HG02588 (cell line): ENCODE measurements at regions not wholly inside any gene's neighbourhood (a gene's known extent, or its start where the extent isn't known, plus 50 kb on each side); places are given as distances from the start of the nearest gene placed in this dataset.

Experiments used
- ATAC-seq: cut with Tn5 transposase; IDR thresholded peaks from one replicate; pipeline ENCODE4 v1.9.1; 2021; ENCODE audit warnings: mild to moderate bottlenecking, moderate library complexity; ENCODE audit not compliant: unreplicated experiment

GRCh38 chrX:21056622-21057021 is 317.6 kb upstream of the CNKSR2 start:
- no peak for ATAC-seq

- no peak for ATAC-seq
These were observed 327.2 kb upstream of the CNKSR2 start for GRCh38 chrX:21047034-21047455.

- no peak for ATAC-seq
These were observed 359.9 kb upstream of the CNKSR2 start for GRCh38 chrX:21014326-21014725.

GRCh38 chrX:21004835-21005234 is 369.4 kb upstream of the CNKSR2 start:
- ATAC-seq = no peak

GRCh38 chrX:20995829-20996228 is 378.4 kb upstream of the CNKSR2 start:
- no peak for ATAC-seq

GRCh38 chrX:20989361-20989760 is 384.9 kb upstream of the CNKSR2 start:
- no peak for ATAC-seq

- no peak for ATAC-seq
These were observed 385.4 kb upstream of the CNKSR2 start for GRCh38 chrX:20988804-20989203.

- no peak for ATAC-seq
These were observed 386.1 kb upstream of the CNKSR2 start for GRCh38 chrX:20988118-20988517.

GRCh38 chrX:20980426-20980825 is 393.8 kb upstream of the CNKSR2 start:
- ATAC-seq = no peak

GRCh38 chrX:20974326-20974725 is 399.9 kb upstream of the CNKSR2 start:
- no peak for ATAC-seq

GRCh38 chrX:20973038-20973437 is 401.2 kb upstream of the CNKSR2 start:
- no peak for ATAC-seq

- no peak for ATAC-seq
These were observed 403.0 kb upstream of the CNKSR2 start for GRCh38 chrX:20971250-20971649.

GRCh38 chrX:20969565-20969964 is 404.7 kb upstream of the CNKSR2 start:
- no peak for ATAC-seq

- ATAC-seq = no peak
These were observed 405.2 kb upstream of the CNKSR2 start for GRCh38 chrX:20968996-20969395.

- ATAC-seq = no peak
These were observed 406.5 kb upstream of the CNKSR2 start for GRCh38 chrX:20967725-20968124.

GRCh38 chrX:20965270-20966044 is 408.8 kb upstream of the CNKSR2 start:
- no peak for ATAC-seq

GRCh38 chrX:20954014-20954413 is 420.2 kb upstream of the CNKSR2 start:
- ATAC-seq = no peak

- ATAC-seq = no peak
These were observed 422.0 kb upstream of the CNKSR2 start for GRCh38 chrX:20952180-20952579.

GRCh38 chrX:20951016-20951810 is 423.0 kb upstream of the CNKSR2 start:
- no peak for ATAC-seq

- no peak for ATAC-seq
These were observed 426.8 kb upstream of the CNKSR2 start for GRCh38 chrX:20947411-20947912.

- ATAC-seq = no peak
These were observed 460.5 kb upstream of the CNKSR2 start for GRCh38 chrX:20913760-20914159.

GRCh38 chrX:20906571-20906970 is 467.6 kb upstream of the CNKSR2 start:
- no peak for ATAC-seq
